ENCODE measurements at regions not wholly inside any gene's neighbourhood (a gene's known extent, or its start where the extent isn't known, plus 50 kb on each side); places are given as distances from the start of the nearest gene placed in this dataset.
"Not testable (repeated sequence)": the region's sequence is repeated elsewhere in the genome, so short reads cannot be mapped to it uniquely, and the experiment has no call there.

GRCh38 chr22:22178992-22179391 is 65.6 kb upstream of the VPREB1 start:
- DNase-seq (ENCODE audit: low spot score), result no peak
- no TSS peak for BruUV-seq (replicated peaks)
- no peaks in the 10 kb centered on the region for H3K4me1 ChIP-seq (ENCODE audit: insufficient read depth, low read length, poor library complexity, severe bottlenecking)
- ChIA-PET POLR2A (ENCODE audit: low non-redundant PET) (no interaction called here), CTCF (no interaction called here)
- no peak for TF ChIP-seq EZH2 (IDR thresholded peaks at IDR 0.05; ENCODE audit: borderline replicate concordance, low read depth, low read length, poor library complexity, severe bottlenecking)
- TF ChIP-seq, protein P1, sequence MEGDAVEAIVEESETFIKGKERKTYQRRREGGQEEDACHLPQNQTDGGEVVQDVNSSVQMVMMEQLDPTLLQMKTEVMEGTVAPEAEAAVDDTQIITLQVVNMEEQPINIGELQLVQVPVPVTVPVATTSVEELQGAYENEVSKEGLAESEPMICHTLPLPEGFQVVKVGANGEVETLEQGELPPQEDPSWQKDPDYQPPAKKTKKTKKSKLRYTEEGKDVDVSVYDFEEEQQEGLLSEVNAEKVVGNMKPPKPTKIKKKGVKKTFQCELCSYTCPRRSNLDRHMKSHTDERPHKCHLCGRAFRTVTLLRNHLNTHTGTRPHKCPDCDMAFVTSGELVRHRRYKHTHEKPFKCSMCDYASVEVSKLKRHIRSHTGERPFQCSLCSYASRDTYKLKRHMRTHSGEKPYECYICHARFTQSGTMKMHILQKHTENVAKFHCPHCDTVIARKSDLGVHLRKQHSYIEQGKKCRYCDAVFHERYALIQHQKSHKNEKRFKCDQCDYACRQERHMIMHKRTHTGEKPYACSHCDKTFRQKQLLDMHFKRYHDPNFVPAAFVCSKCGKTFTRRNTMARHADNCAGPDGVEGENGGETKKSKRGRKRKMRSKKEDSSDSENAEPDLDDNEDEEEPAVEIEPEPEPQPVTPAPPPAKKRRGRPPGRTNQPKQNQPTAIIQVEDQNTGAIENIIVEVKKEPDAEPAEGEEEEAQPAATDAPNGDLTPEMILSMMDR (conservative IDR thresholded peaks at IDR 0.05; ENCODE audit: low read depth, low read length), result no peak
- no peak overlapping the region for H3K27ac ChIP-seq (ENCODE audit: low read depth, low read length, poor library complexity, severe bottlenecking)
- H3K9me3 ChIP-seq (ENCODE audit: low read depth, low read length, poor library complexity, severe bottlenecking), result no peaks in the 10 kb centered on the region
- intact Hi-C loops (cut with micrococcal nuclease; ENCODE audit: unreplicated experiment), result no loop called here
- no peaks in the 10 kb centered on the region for H3K36me3 ChIP-seq (ENCODE audit: insufficient read depth, low read length, poor library complexity, severe bottlenecking)
- H3K4me3 ChIP-seq (ENCODE audit: low read depth, low read length, poor library complexity, severe bottlenecking), result no peak overlapping the region
- H3K27me3 ChIP-seq (replicated peaks; ENCODE audit: insufficient read depth, low read depth, low read length, poor library complexity), result peaks cover 43% of the 10 kb centered on the region

DNA sequence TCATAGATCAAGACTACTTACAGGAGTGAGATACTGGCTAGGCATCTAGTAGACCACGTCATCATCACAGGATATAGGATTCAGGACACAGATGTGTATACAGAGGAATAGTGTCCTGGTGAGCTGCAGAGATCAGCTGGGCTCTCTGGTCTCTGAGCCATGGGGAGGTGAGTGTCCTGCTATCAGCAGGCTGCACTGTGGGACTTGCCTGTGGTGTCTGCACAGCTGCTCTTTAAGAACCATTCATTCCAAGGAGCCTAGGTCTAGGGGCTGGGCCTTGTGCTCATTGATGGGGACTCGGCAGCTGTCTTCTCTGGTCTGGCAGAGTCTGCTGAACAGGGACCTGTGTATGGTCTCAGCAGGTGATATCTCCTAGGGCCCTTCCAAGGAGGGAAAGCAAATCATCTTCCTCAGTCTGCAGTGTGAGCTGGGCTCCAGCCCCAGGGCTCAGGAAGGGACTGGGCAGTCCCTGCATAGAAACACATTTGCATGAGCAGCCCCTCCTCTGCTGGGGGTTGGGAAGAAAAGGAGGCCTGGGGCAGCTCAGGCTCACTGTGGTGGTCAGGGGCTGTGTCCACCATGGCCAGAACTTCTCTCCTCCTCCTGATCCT is 66.1 kb upstream of the VPREB1 start:
- H3K27ac ChIP-seq (ENCODE audit: low read depth, low read length, poor library complexity, severe bottlenecking), result no peak overlapping the region
- H3K4me3 ChIP-seq (ENCODE audit: low read depth, low read length, poor library complexity, severe bottlenecking), result no peak overlapping the region
- ChIA-PET CTCF (no interaction called here), POLR2A (ENCODE audit: low non-redundant PET) (interaction anchor here (0.5 kb wide), 1 partner anchor 172 kb away, joined by 4 read pairs; no protein-coding TSS in a partner anchor)
- DNase-seq (ENCODE audit: low spot score), result no peak
- BruUV-seq (replicated peaks), result no TSS peak
- no peaks in the 10 kb centered on the region for H3K36me3 ChIP-seq (ENCODE audit: insufficient read depth, low read length, poor library complexity, severe bottlenecking)
- intact Hi-C loops (cut with micrococcal nuclease; ENCODE audit: unreplicated experiment), result no loop called here
- H3K27me3 ChIP-seq (replicated peaks; ENCODE audit: insufficient read depth, low read depth, low read length, poor library complexity), result peaks cover 38% of the 10 kb centered on the region
- TF ChIP-seq EZH2 (IDR thresholded peaks at IDR 0.05; ENCODE audit: borderline replicate concordance, low read depth, low read length, poor library complexity, severe bottlenecking), result no peak
- TF ChIP-seq, protein P1 (conservative IDR thresholded peaks at IDR 0.05; ENCODE audit: low read depth, low read length), result no peak
- H3K9me3 ChIP-seq (ENCODE audit: low read depth, low read length, poor library complexity, severe bottlenecking), result no peaks in the 10 kb centered on the region
- no peaks in the 10 kb centered on the region for H3K4me1 ChIP-seq (ENCODE audit: insufficient read depth, low read length, poor library complexity, severe bottlenecking)

DNA sequence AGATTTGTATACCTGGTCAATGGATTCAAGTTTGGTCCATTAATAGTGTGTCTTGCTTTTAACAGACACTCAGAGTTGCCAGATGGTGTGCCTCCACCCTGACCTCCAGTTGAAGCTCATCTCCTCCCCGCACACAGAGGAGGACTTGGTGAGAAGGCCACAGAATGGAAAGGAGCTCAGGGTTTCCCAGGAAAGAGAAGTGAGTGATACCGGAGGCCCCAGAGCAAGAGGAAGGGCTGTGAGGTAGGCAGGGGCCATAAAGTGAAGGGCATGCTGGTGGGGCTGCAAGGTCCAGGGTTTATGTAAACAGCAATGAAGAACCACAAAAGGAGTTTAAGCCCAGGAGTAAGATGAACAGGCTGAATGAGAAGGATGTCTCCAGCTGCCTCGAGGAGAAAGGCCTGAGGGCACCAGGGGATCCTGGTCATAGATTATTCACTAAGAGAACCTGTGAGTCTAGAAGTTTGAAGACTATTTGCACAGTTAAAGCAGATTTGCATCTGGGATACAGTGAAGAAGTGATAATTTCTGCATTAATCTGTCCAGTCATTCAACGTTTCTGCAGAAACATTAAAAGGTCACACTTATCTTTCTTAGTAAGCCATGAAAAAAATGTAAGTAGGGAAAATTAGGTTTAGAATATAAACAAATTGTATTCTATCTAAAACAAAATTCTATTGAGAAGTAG is 67.5 kb upstream of the VPREB1 start:
- BruUV-seq (replicated peaks), result no TSS peak
- intact Hi-C loops (cut with micrococcal nuclease; ENCODE audit: unreplicated experiment), result no loop called here
- CTCF ChIA-PET, result no interaction called here
- Histone ChIP-seq H3K9me3 (ENCODE audit: low read depth, low read length, poor library complexity, severe bottlenecking) (no peaks in the 10 kb centered on the region), H3K4me1 (ENCODE audit: insufficient read depth, low read length, poor library complexity, severe bottlenecking) (no peaks in the 10 kb centered on the region), H3K27ac (ENCODE audit: low read depth, low read length, poor library complexity, severe bottlenecking) (no peak overlapping the region), H3K4me3 (ENCODE audit: low read depth, low read length, poor library complexity, severe bottlenecking) (no peak overlapping the region), H3K27me3 (replicated peaks; ENCODE audit: insufficient read depth, low read depth, low read length, poor library complexity) (peaks cover 25% of the 10 kb centered on the region), H3K36me3 (ENCODE audit: insufficient read depth, low read length, poor library complexity, severe bottlenecking) (no peaks in the 10 kb centered on the region)
- TF ChIP-seq, protein P1 (conservative IDR thresholded peaks at IDR 0.05; ENCODE audit: low read depth, low read length), result no peak
- TF ChIP-seq EZH2 (IDR thresholded peaks at IDR 0.05; ENCODE audit: borderline replicate concordance, low read depth, low read length, poor library complexity, severe bottlenecking), result no peak
- POLR2A ChIA-PET (ENCODE audit: low non-redundant PET), result no interaction called here
- DNase-seq (ENCODE audit: low spot score), result no peak

DNA sequence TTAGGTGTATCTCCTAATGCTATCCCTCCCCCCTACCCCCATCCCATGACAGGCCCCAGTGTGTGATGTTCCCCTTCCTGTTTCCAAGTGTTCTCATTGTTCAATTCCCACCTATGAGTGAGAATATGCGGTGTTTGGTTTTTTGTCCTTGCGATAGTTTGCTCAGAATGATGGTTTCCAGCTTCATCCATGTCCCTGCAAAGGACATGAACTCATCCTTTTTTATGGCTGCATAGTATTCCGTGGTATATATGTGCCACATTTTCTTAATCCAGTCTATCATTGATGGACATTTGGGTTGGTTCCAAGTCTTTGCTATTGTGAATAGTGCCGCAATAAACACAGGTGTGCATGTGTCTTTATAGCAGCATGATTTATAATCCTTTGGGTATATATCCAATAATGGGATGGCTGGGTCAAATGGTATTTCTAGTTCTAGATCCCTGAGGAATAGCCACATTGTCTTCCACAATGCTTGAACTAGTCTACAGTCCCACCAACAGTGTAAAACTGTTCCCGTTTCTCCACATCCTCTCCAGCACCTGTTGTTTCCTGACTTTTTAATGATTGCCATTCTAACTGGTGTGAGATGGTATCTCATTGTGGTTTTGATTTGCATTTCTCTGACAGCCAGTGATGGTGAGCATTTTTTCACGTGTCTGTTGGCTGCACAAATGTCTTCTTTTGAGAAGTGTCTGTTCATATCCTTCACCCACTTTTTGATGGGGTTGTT is 71.5 kb upstream of the VPREB1 start:
- not testable (repeated sequence) for BruUV-seq (replicated peaks)

More for the DNA sequence above, 71.5 kb upstream of the VPREB1 start:
- H3K4me1 ChIP-seq (ENCODE audit: insufficient read depth, low read length, poor library complexity, severe bottlenecking); H3K4me3 ChIP-seq (ENCODE audit: low read depth, low read length, poor library complexity, severe bottlenecking); intact Hi-C loops (cut with micrococcal nuclease; ENCODE audit: unreplicated experiment); CTCF ChIA-PET; H3K27me3 ChIP-seq (replicated peaks; ENCODE audit: insufficient read depth, low read depth, low read length, poor library complexity); POLR2A ChIA-PET (ENCODE audit: low non-redundant PET); DNase-seq (ENCODE audit: low spot score); H3K36me3 ChIP-seq (ENCODE audit: insufficient read depth, low read length, poor library complexity, severe bottlenecking); H3K9me3 ChIP-seq (ENCODE audit: low read depth, low read length, poor library complexity, severe bottlenecking); H3K27ac ChIP-seq (ENCODE audit: low read depth, low read length, poor library complexity, severe bottlenecking): not testable (repeated sequence)

Measured in A673 (cell line).